Liver (tissue), 8 donors: ENCODE measurements at regions not wholly inside any gene's neighbourhood (a gene's known extent, or its start where the extent isn't known, plus 50 kb on each side); places are given as distances from the start of the nearest gene placed in this dataset.

Source experiments
- DNase-seq: peaks from one replicate; pipeline ENCODE4 v3.0.0-alpha.2; 2017; ENCODE audit warnings: low spot score
- H3K27ac ChIP-seq, 2 donors: one replicate each; pipeline ENCODE4 v1.7.0; 2013; ENCODE audit warnings: inconsistent platforms in 2 of 2, low read length in 2 of 2, control low read depth in 1 of 2, low read depth in 1 of 2, mild to moderate bottlenecking in 1 of 2
- H3K27me3 ChIP-seq, 4 donors: one replicate each; pipeline versions ENCODE4 v1.6.1 to v1.7.0; 2013; ENCODE audit warnings: low read length in 3 of 4, inconsistent platforms in 1 of 4, mild to moderate bottlenecking in 1 of 4, moderate library complexity in 1 of 4; ENCODE audit not compliant: control insufficient read depth in 4 of 4, insufficient read depth in 4 of 4
- H3K36me3 ChIP-seq, 4 donors: one replicate each; pipeline versions ENCODE4 v1.6.1 to v1.7.0; 2013; ENCODE audit warnings: low read length in 3 of 4, mild to moderate bottlenecking in 3 of 4, low read depth in 1 of 4, moderate library complexity in 1 of 4; ENCODE audit not compliant: control insufficient read depth in 4 of 4, insufficient read depth in 3 of 4
- H3K4me1 ChIP-seq, 4 donors: one replicate each; pipeline versions ENCODE4 v1.6.1 to v1.7.0; 2013; ENCODE audit warnings: low read length in 3 of 4, mild to moderate bottlenecking in 3 of 4, moderate library complexity in 1 of 4; ENCODE audit not compliant: control insufficient read depth in 4 of 4, insufficient read depth in 4 of 4
- H3K4me3 ChIP-seq, 3 donors: one replicate each; pipeline versions ENCODE4 v1.6.1 to v1.7.0; 2013; ENCODE audit warnings: low read length in 3 of 3, control low read depth in 1 of 3, low read depth in 1 of 3, mild to moderate bottlenecking in 1 of 3
- H3K9ac ChIP-seq, 2 donors: one replicate each; pipeline ENCODE4 v1.7.0; 2013; ENCODE audit warnings: low read length in 2 of 2, mild to moderate bottlenecking in 2 of 2, moderate library complexity in 2 of 2, control low read depth in 1 of 2, low read depth in 1 of 2
- H3K9me3 ChIP-seq, 4 donors: one replicate each; pipeline versions ENCODE4 v1.6.1 to v1.7.0; 2013; ENCODE audit warnings: low read length in 3 of 4; ENCODE audit not compliant: control insufficient read depth in 4 of 4
- ATF3 ChIP-seq: IDR thresholded peaks from 2 replicates; pipeline ENCODE4 v1.6.1; 2016; ENCODE audit warnings: antibody characterized with exemption
- CTCF ChIP-seq: fragments of 150-350 bp; IDR thresholded peaks from 2 replicates; pipeline ENCODE4 v1.5.1; 2017; ENCODE audit warnings: improper control_type of control experiment, low read depth, low read length; ENCODE audit not compliant: missing input control
- EGR1 ChIP-seq, 2 donors: IDR thresholded peaks; 2 replicates each; pipeline ENCODE4 v1.6.1; 2016 to 2018; ENCODE audit warnings: antibody characterized with exemption in 2 of 2, low read depth in 2 of 2
- FOXA2 ChIP-seq: IDR thresholded peaks from 2 replicates; pipeline ENCODE4 v1.6.1; 2016; ENCODE audit warnings: antibody characterized with exemption
- HNF4A ChIP-seq, 2 donors: conservative IDR thresholded peaks; 2 replicates each; pipeline ENCODE4 v1.6.1; 2016; ENCODE audit warnings: antibody characterized with exemption in 2 of 2, mild to moderate bottlenecking in 2 of 2
- JUND ChIP-seq, 2 donors: IDR thresholded peaks; 2 replicates each; pipeline ENCODE4 v1.6.1; 2016; ENCODE audit warnings: antibody characterized with exemption in 2 of 2
- MAX ChIP-seq: IDR thresholded peaks from 2 replicates; pipeline ENCODE4 v1.6.1; 2016; ENCODE audit warnings: antibody characterized with exemption
- NR2F2 ChIP-seq: IDR thresholded peaks from 2 replicates; pipeline ENCODE4 v1.6.1; 2016; ENCODE audit warnings: antibody characterized with exemption
- RAD21 ChIP-seq, 2 donors: IDR thresholded peaks; 2 replicates each; pipeline ENCODE4 v1.6.1; 2016; ENCODE audit warnings: antibody characterized with exemption in 2 of 2, mild to moderate bottlenecking in 2 of 2
- REST ChIP-seq: IDR thresholded peaks from 2 replicates; pipeline ENCODE4 v1.6.1; 2016; ENCODE audit warnings: antibody characterized with exemption, mild to moderate bottlenecking
- RXRA ChIP-seq, 2 donors: IDR thresholded peaks; 2 replicates each; pipeline ENCODE4 v1.6.1; 2017 to 2018; ENCODE audit warnings: antibody characterized with exemption in 2 of 2, mild to moderate bottlenecking in 1 of 2
- TAF1 ChIP-seq: conservative IDR thresholded peaks from 2 replicates; pipeline ENCODE4 v1.6.1; 2016; ENCODE audit warnings: antibody characterized with exemption, mild to moderate bottlenecking
- YY1 ChIP-seq: IDR thresholded peaks from 2 replicates; pipeline ENCODE4 v1.6.1; 2016; ENCODE audit warnings: antibody characterized with exemption, mild to moderate bottlenecking
- ZBTB33 ChIP-seq: IDR thresholded peaks from 2 replicates; pipeline ENCODE4 v1.6.1; 2016; ENCODE audit warnings: antibody characterized with exemption
- WGBS: extraction: QIAGEN DNeasy Blood & Tissue Kit; methylation state at CpG from one replicate; pipeline ENCODE4 v1.1.7; 2013; 5-methylcytosine and 5-hydroxymethylcytosine counted together
- donor health status: healthy.
- donor health status: healthy.
- donor health status: healthy.
- donor health status: healthy.
- donor health status: healthy.

- TF ChIP-seq YY1 = no peak
- TF ChIP-seq ATF3 = no peak
- H3K27ac ChIP-seq = no peak overlapping the region
- no peak overlapping the region for H3K9ac ChIP-seq
- no peaks in the 10 kb centered on the region for H3K4me1 ChIP-seq
- WGBS = 67% methylated on average over 1 of the region's 1 CpG
- no peak overlapping the region for H3K4me3 ChIP-seq
- H3K36me3 ChIP-seq = no peaks in the 10 kb centered on the region
- no peaks in the 10 kb centered on the region for H3K27me3 ChIP-seq
- H3K9me3 ChIP-seq = no peaks in the 10 kb centered on the region
- no peak for DNase-seq
Measured at GRCh38 chr4:170772429-170772828, 682.7 kb upstream of the AADAT start.

- Histone ChIP-seq H3K27ac (no peak overlapping the region), H3K27me3 (no peaks in the 10 kb centered on the region), H3K9me3 (peaks cover 0 to 2% (median 0%) of the 10 kb centered on the region in 4 donors), H3K9ac (no peak overlapping the region), H3K36me3 (no peaks in the 10 kb centered on the region), H3K4me3 (no peak overlapping the region), H3K4me1 (no peaks in the 10 kb centered on the region)
- TF ChIP-seq ZBTB33 (no peak), JUND (IDR thresholded peaks at IDR 0.05) (no peak), CTCF (no peak), YY1 (no peak), REST (no peak), TAF1 (no peak), RXRA (IDR thresholded peaks at IDR 0.05) (no peak), ATF3 (no peak), RAD21 (IDR thresholded peaks at IDR 0.05) (no peak), MAX (no peak), EGR1 (IDR thresholded peaks at IDR 0.05; ENCODE audit: low read depth in 2 of 2) (no peak), HNF4A (conservative IDR thresholded peaks at IDR 0.05) (no peak), NR2F2 (no peak), FOXA2 (no peak)
- WGBS = 69% methylated on average over 2 of the region's 2 CpGs
- DNase-seq = no peak
Measured at GRCh38 chr4:170770664-170771063, 680.9 kb upstream of the AADAT start.
